T-cell (primary cell): ENCODE measurements at regions not wholly inside any gene's neighbourhood (a gene's known extent, or its start where the extent isn't known, plus 50 kb on each side); places are given as distances from the start of the nearest gene placed in this dataset.

ENCODE experiments used
- ATAC-seq, 4 experiments: fragments of 200-7000 bp in 3 of 4; fragments of 150-1000 bp in 1 of 4; cut with Tn5 transposase; replicated peaks in 1 of 4; 1 replicate in 3 of 4; 2 replicates in 1 of 4; pipeline ENCODE4 v1.10.0; 2021; ENCODE audit warnings: moderate library complexity in 3 of 4, mild to moderate bottlenecking in 2 of 4, moderate number of reproducible peaks in 1 of 4
- CTCF ChIA-PET, 2 donors: fragments of 300-600 bp; sonication (Branson Sonifier 250); formaldehyde crosslinking; loops; one replicate each; lab custom pipeline; 2022; ENCODE audit warnings: antibody characterized with exemption in 2 of 2; lab: Charles Lee
- POLR2A ChIA-PET, 2 donors: fragments of 300-600 bp; sonication (Branson Sonifier 250); formaldehyde crosslinking; loops; one replicate each; lab custom pipeline; 2022; ENCODE audit warnings: antibody characterized with exemption in 2 of 2; lab: Charles Lee
- DNase-seq, 35 experiments: peaks; one replicate each; pipeline versions ENCODE4 v3.0.0 to v3.0.0-alpha.2; 2013 to 2023
- H3K27ac ChIP-seq: one replicate; pipeline ENCODE4 v1.5.1; 2013; ENCODE audit warnings: low read length
- H3K27me3 ChIP-seq, 2 experiments: replicated peaks in 1 of 2; 1 replicate in 1 of 2; 2 replicates in 1 of 2; pipeline versions ENCODE4 v1.6.1 to v1.7.0; 2013; ENCODE audit warnings: low read length in 1 of 2, mixed read lengths in 1 of 2; ENCODE audit not compliant: control insufficient read depth in 2 of 2, insufficient read depth in 2 of 2; ENCODE audit errors: extremely low read depth in 1 of 2
- H3K36me3 ChIP-seq, 2 donors: 1 replicate in 1 of 2; 2 replicates in 1 of 2; pipeline versions ENCODE4 v1.6.1 to v1.7.0; 2013; ENCODE audit warnings: low read length in 1 of 2; ENCODE audit not compliant: control insufficient read depth in 2 of 2, insufficient read depth in 1 of 2; ENCODE audit errors: extremely low read depth in 1 of 2
- H3K4me1 ChIP-seq, 2 experiments: 1 replicate in 1 of 2; 2 replicates in 1 of 2; pipeline versions ENCODE4 v1.6.1 to v1.7.0; 2013; ENCODE audit warnings: low read length in 2 of 2, mixed read lengths in 1 of 2; ENCODE audit not compliant: insufficient read depth in 2 of 2, control insufficient read depth in 1 of 2; ENCODE audit errors: extremely low read depth in 1 of 2
- H3K4me3 ChIP-seq, 2 donors: 1 replicate in 1 of 2; 2 replicates in 1 of 2; pipeline versions ENCODE4 v1.5.1 to v1.7.0; 2013; ENCODE audit warnings: mild to moderate bottlenecking in 2 of 2, low read length in 1 of 2, moderate library complexity in 1 of 2; ENCODE audit not compliant: control insufficient read depth in 1 of 2; ENCODE audit errors: extremely low read depth in 1 of 2
- H3K9me3 ChIP-seq: 2 replicates; pipeline ENCODE4 v1.7.0; 2013
- H3K27ac Mint-ChIP-seq, 2 donors: one replicate each; pipeline ENCODE4 v1.8.0; 2020 to 2021; ENCODE audit warnings: mild to moderate bottlenecking in 2 of 2, mixed read lengths in 2 of 2
- H3K27me3 Mint-ChIP-seq, 2 donors: one replicate each; pipeline ENCODE4 v1.8.0; 2021 to 2022; ENCODE audit warnings: mixed read lengths in 2 of 2
- H3K36me3 Mint-ChIP-seq: one replicate; pipeline ENCODE4 v1.8.0; 2021; ENCODE audit warnings: mixed read lengths
- H3K4me1 Mint-ChIP-seq, 3 donors: one replicate each; pipeline ENCODE4 v1.8.0; 2020 to 2022; ENCODE audit warnings: mixed read lengths in 3 of 3, mild to moderate bottlenecking in 1 of 3
- H3K4me3 Mint-ChIP-seq, 3 donors: one replicate each; pipeline ENCODE4 v1.8.0; 2020 to 2022; ENCODE audit warnings: mild to moderate bottlenecking in 3 of 3, mixed read lengths in 3 of 3, moderate library complexity in 3 of 3
- H3K9me3 Mint-ChIP-seq, 3 donors: one replicate each; pipeline ENCODE4 v1.8.0; 2020 to 2022; ENCODE audit warnings: mixed read lengths in 3 of 3
- WGBS: methylation state at CpG from one replicate; pipeline ENCODE4 v1.1.5; 2013; ENCODE audit warnings: missing lambda C conversion rate; ENCODE audit not compliant: insufficient coverage; 5-methylcytosine and 5-hydroxymethylcytosine counted together

DNA sequence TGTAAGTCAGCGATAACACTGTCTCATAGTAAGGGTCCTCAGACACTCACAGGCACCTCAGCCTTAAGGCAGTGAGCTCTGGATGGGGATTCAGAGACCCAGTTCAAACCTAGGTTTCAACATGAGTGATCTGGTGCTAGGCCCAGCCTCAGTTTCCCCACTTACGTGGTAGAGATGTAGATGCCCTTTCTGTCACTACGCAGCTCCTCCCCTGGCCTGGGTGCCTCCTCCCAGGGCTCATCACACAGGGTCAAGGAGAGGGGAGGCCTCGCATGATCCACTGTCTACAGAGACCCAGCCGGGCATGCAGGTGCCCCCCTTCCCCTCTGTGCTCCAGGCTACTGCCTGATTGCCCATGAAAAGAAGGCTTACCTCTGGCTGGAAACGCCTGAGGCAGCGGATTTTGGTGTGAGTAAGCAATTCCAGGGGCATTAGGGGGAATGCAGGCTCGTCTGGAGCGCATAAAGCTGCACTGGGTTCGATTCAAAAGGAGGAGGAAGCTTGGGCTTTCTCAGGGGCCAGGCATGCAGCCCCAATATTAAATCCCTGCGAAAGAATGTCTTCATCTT, 69.8 kb upstream of the ANKRD34C start:
- no peaks in the 10 kb centered on the region for H3K9me3 ChIP-seq
- no peak for DNase-seq
- Mint-ChIP-seq H3K36me3 (peaks cover 4% of the 10 kb centered on the region), H3K4me1 (no peaks in the 10 kb centered on the region), H3K27me3 (peaks cover 58 to 72% of the 10 kb centered on the region in 2 donors), H3K27ac (no peak overlapping the region), H3K4me3 (no peak overlapping the region), H3K9me3 (peaks cover 5 to 10% (median 6%) of the 10 kb centered on the region in 3 donors)
- ATAC-seq = no peak
- H3K4me3 ChIP-seq = no peak overlapping the region
- no peak overlapping the region for H3K27ac ChIP-seq
- H3K27me3 ChIP-seq = peaks cover 0 to 39% of the 10 kb centered on the region in 2 experiments
- ChIA-PET POLR2A (no interaction called here), CTCF (no interaction called here)
- 71% methylated on average over 8 of the region's 11 CpGs for whole genome bisulfite sequencing
- H3K4me1 ChIP-seq = no peaks in the 10 kb centered on the region
- H3K36me3 ChIP-seq = no peaks in the 10 kb centered on the region

DNA sequence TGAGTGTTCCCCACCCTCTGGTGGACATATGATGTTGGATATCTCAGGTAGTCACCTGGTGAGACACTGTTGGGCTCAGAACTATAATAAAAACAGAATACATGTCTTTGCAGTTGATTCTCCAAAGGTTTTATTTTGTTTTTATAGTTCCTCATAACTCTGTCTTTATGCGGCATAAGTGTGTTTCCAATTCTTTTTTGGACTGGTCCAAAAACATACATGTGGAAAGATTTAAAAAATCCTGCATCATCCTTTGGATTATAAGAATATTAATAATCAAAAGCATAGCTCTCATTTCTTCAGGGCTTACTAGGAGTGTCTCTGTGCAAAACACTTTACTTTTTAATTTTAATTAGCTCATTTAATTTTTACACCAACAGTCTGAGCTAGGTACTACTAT, 71.0 kb upstream of the ANKRD34C start:
- Mint-ChIP-seq H3K4me1 (no peaks in the 10 kb centered on the region), H3K36me3 (no peaks in the 10 kb centered on the region), H3K27me3 (peaks cover 57 to 72% of the 10 kb centered on the region in 2 donors), H3K27ac (no peak overlapping the region), H3K9me3 (peaks cover 0 to 3% (median 0%) of the 10 kb centered on the region in 3 donors), H3K4me3 (no peak overlapping the region)
- no CpG with 5 or more reads among the region's 1 CpG for WGBS
- H3K27ac ChIP-seq = no peak overlapping the region
- ChIA-PET POLR2A (no interaction called here), CTCF (no interaction called here)
- no peaks in the 10 kb centered on the region for H3K9me3 ChIP-seq
- no peak overlapping the region for H3K4me3 ChIP-seq
- no peak for DNase-seq
- ATAC-seq = no peak
- H3K36me3 ChIP-seq = no peaks in the 10 kb centered on the region
- H3K27me3 ChIP-seq = peaks cover 0 to 41% of the 10 kb centered on the region in 2 experiments
- H3K4me1 ChIP-seq = no peaks in the 10 kb centered on the region

DNA sequence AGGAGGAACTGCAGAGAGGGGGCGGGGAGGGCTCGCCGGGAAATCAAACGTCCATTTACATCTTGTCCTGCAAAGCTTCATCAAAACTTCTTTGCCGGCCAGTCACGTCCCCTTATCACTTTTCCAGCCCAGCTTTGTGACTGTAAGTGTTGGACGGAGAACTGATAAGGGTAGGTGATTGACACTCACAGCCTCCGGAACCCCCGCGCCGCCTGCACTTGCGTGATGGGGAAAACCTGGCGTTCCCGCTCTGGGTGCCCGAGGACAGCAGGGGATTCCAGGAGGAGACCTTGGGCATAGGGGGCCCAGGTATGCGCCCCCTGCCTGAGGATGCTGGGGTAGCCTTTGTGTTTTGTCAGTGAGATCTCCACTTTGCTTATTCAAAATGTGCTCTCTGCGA, 72.8 kb upstream of the ANKRD34C start:
- Mint-ChIP-seq H3K9me3 (no peaks in the 10 kb centered on the region), H3K4me3 (no peak overlapping the region), H3K27me3 (peaks cover 45 to 75% of the 10 kb centered on the region in 2 donors), H3K27ac (no peak overlapping the region), H3K4me1 (no peaks in the 10 kb centered on the region), H3K36me3 (no peaks in the 10 kb centered on the region)
- DNase-seq (no peak), ATAC-seq (no peak)
- POLR2A ChIA-PET = no interaction called here
- Histone ChIP-seq H3K4me1 (no peaks in the 10 kb centered on the region), H3K4me3 (no peak overlapping the region), H3K36me3 (no peaks in the 10 kb centered on the region), H3K27ac (no peak overlapping the region), H3K9me3 (no peaks in the 10 kb centered on the region), H3K27me3 (peaks cover 0 to 52% of the 10 kb centered on the region in 2 experiments)
- CTCF ChIA-PET = no interaction called here
- WGBS = 0% methylated on average over 1 of the region's 17 CpGs

DNA sequence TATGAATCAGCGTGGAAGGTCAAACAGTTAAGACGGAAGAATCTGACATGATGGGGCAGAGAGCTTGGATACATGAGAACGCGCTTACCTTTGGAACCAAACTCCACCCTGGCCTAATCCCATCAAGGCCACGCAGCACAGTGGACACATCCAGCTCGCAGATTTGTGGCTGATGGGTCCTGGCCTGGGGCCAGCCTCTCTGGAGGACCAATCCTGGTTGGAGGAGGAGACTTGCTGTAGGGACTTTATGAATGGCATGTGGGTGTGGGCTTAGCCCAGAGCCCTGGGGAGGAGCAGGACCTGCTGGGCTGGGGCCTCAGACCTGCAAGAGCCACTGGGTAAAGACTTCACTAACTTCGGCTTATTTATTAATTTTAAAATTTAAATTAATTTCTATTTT, 73.4 kb upstream of the ANKRD34C start:
- DNase-seq (no peak), ATAC-seq (no peak)
- Mint-ChIP-seq H3K27me3 (peaks cover 45 to 76% of the 10 kb centered on the region in 2 donors), H3K4me1 (no peaks in the 10 kb centered on the region), H3K4me3 (no peak overlapping the region), H3K9me3 (no peaks in the 10 kb centered on the region), H3K27ac (no peak overlapping the region), H3K36me3 (no peaks in the 10 kb centered on the region)
- no peak overlapping the region for H3K4me3 ChIP-seq
- no peaks in the 10 kb centered on the region for H3K4me1 ChIP-seq
- WGBS = 89% methylated on average over 3 of the region's 7 CpGs
- ChIA-PET CTCF (interaction anchor here (0.5 to 0.7 kb wide), 2 partner anchors 14 to 21 kb away, joined by 3 read pairs; no protein-coding TSS in a partner anchor), POLR2A (no interaction called here)
- H3K27me3 ChIP-seq = peaks cover 0 to 51% of the 10 kb centered on the region in 2 experiments
- no peaks in the 10 kb centered on the region for H3K36me3 ChIP-seq
- no peaks in the 10 kb centered on the region for H3K9me3 ChIP-seq
- H3K27ac ChIP-seq = no peak overlapping the region

DNA sequence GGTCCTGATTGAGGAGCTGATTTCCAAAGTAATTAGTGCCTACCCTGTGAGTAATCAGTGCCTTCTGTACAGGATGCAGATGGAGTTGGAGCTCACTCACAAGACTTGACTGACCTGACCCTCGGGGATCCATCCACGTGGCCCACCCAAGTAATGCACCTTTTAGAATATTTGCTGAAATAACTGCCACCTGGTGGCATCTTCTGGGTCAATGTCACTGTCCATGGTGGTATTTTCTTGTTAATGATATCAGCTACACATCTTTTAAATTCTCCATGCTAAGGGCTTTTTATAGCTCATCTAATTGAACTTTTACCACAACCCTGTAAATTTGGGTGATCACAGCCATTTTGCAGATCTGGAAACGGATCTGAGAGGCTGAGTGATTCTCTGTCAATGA, 74.3 kb upstream of the ANKRD34C start:
- Histone ChIP-seq H3K36me3 (no peaks in the 10 kb centered on the region), H3K4me1 (no peaks in the 10 kb centered on the region), H3K27ac (no peak overlapping the region), H3K27me3 (peaks cover 0 to 49% of the 10 kb centered on the region in 2 experiments), H3K4me3 (no peak overlapping the region), H3K9me3 (no peaks in the 10 kb centered on the region)
- POLR2A ChIA-PET = no interaction called here
- H3K9me3 Mint-ChIP-seq = no peaks in the 10 kb centered on the region
- no peaks in the 10 kb centered on the region for H3K4me1 Mint-ChIP-seq
- WGBS = 46% methylated on average over 3 of the region's 3 CpGs
- no peaks in the 10 kb centered on the region for H3K36me3 Mint-ChIP-seq
- CTCF ChIA-PET = interaction anchor here in 1 of 2 donors (0.7 kb wide), 1 partner anchor 20 kb away, joined by 3 read pairs; no protein-coding TSS in a partner anchor
- DNase-seq = no peak
- peaks cover 38 to 68% of the 10 kb centered on the region in 2 donors for H3K27me3 Mint-ChIP-seq
- no peak overlapping the region for H3K27ac Mint-ChIP-seq
- ATAC-seq = no peak
- H3K4me3 Mint-ChIP-seq = no peak overlapping the region

DNA sequence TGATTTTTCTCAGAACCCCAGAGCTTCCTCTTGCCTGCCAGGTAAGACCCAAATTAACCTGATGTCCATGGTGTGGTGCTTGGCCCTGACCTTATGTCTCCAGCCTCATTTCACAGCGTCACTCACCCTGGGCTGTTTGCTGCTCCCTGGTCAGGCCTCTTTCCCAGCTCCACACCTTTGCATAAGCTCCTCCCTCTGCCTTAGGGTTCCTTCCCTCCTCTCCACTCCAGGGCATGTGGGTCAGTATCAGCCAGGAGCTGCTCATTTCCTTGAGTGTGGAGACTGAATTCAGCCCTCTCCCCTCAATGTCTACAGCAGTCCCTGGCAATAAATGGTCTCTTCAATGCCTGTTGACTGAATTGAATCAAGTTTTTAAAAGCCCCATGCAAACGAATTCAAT, 75.6 kb upstream of the ANKRD34C start:
- peaks cover 42 to 66% of the 10 kb centered on the region in 2 donors for H3K27me3 Mint-ChIP-seq
- H3K9me3 ChIP-seq = no peaks in the 10 kb centered on the region
- no peak overlapping the region for H3K27ac ChIP-seq
- H3K4me3 Mint-ChIP-seq = no peak overlapping the region
- DNase-seq (no peak), ATAC-seq (no peak)
- POLR2A ChIA-PET = no interaction called here
- H3K4me3 ChIP-seq = no peak overlapping the region
- H3K36me3 ChIP-seq = no peaks in the 10 kb centered on the region
- no peaks in the 10 kb centered on the region for H3K4me1 ChIP-seq
- no peaks in the 10 kb centered on the region for H3K4me1 Mint-ChIP-seq
- no peak overlapping the region for H3K27ac Mint-ChIP-seq
- H3K36me3 Mint-ChIP-seq = no peaks in the 10 kb centered on the region
- WGBS = 40% methylated on average over 1 of the region's 2 CpGs
- peaks cover 0 to 38% of the 10 kb centered on the region in 2 experiments for H3K27me3 ChIP-seq
- H3K9me3 Mint-ChIP-seq = no peaks in the 10 kb centered on the region
- CTCF ChIA-PET = interaction anchor here in 1 of 2 donors (0.7 kb wide), 1 partner anchor 61 kb away, joined by 3 read pairs; no protein-coding TSS in a partner anchor
